ENCODE measurements at regions not wholly inside any gene's neighbourhood (a gene's known extent, or its start where the extent isn't known, plus 50 kb on each side); places are given as distances from the start of the nearest gene placed in this dataset.

DNA sequence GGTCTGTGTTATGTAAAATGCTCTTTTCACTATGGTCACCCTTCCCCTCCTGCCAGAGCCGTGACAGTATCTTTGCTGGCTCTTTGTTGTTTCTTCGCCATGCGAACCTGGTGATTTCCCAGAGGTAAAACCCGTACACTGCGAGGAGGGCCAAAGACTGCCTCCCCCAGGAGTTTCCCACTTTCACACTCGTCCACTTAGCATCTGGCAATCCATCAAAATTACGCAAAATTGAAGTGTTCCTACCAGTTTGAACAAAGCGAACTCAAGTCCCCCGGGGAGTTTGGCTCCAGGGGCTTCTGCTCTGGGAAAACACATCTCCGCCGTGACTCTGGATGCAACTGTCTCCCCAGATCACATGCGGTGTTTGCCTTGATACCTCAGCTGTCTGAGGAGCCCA lies 239.9 kb downstream of the FAM43A start:
- no peak for DNase-seq (ENCODE audit: low read depth in 2 of 2)

DNA sequence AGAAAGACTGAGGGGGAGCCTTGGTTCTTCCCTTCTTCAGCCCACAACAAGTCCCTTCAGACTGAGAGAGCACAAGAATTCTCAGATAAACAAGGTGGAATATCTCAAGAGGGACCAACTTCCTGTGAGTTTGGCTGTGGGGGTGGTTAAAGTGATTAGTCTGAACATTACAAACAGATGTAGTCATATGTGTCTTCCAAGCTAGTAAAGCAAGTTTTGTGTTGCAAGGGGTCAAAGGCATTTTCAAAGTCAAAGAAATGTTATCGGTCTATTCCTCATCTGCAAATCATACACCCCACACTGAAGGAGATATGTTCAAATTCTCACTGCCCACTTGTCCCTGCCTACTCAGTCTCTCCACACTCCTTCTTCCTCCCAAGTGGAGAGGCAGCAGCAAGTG lies 242.5 kb downstream of the FAM43A start:
- DNase-seq (ENCODE audit: low read depth in 2 of 2): no peak

DNA sequence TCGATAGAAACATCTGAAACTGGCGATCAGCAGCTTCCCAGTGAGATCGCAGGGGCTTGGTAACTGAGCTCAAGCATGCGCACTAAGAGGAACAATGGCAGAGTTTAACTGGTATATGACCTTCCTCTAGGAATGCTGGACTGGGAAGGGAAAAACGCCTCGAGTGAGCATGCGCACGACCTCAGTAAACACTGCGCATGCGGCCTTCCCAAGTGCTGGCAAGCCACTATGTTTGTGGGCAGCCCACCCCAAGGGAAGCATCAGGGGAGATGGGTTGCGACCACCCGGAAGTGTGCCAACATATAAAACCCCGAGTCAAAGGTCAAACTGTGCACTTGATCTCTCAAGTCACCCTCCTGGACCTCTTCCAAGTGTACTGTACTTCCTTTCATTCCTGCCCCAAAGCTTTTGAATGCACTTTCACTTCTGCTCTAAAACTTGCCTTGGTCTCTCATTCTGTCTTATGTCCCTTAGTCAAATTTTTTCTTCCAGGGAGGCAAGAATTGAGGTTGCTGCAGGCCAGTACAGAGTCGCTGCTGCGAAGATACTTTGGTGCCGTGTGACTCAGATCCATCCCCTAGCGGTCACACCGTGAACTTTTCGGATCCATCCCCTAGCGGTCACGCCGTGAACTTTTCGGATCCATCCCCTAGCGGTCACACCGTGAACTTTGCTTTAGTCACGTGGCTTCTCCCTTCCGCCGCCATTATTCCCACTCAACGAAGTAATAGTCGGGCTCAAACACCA lies 243.3 kb downstream of the FAM43A start:
- no peak for DNase-seq (ENCODE audit: low read depth in 2 of 2)

DNA sequence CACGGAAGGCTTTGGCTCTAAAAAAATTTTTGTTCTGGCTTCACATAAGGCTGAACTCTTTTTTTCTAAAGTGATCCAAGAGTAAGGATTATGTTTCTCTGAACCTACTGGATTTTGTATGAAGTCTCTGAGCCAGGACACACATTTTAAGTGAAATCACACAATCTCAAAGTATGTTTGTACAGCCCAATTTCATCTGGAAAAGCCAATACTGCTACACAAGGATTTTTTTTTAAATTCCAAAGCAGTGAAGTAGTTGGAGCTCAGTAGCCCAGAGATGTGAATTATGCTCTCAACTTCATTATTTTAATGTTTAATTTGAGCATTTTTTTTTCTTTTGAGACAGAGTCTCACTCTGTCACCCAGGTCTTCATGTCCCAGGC lies 243.9 kb downstream of the FAM43A start:
- DNase-seq (ENCODE audit: low read depth in 2 of 2): no peak

DNA sequence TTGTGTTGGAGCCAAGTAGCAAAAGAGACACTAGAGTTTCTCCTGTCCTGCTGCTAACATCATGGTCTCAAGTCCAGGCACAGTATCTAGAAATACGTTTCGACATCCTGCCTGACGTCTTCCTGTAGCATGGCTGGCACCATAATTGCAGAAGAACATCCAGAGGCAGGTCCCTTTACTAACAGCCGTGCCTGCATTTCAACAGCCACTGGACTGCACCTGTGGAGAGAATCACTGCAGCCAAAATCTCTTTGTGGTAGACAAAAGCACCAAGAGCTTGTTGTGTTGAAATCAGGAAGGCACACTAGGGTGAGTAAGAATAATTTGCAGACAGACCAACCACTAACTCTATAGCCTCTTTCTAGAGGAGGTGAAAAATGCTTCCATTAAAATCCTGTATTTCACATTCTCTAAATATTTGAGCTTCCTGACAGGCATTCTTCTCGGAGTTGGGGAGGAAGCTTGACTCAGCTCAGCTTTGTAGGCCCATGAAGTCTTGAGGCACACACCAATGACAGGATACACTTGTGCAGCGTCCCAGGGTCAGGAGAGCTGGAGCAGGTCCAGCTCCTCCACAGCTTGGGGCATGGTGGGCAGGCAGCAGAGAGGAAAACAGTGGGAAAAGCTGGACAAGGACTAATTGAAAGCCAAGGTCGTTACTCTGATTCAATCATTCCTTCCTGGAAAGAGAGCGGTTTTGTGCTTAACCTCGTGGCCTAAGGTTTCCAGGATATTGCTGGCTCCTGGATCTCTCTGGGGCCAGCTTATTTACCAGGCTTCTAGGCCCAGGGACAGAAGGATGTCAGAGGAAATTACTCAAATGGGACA lies 244.9 kb downstream of the FAM43A start:
- DNase-seq (ENCODE audit: low read depth in 2 of 2): no peak

DNA sequence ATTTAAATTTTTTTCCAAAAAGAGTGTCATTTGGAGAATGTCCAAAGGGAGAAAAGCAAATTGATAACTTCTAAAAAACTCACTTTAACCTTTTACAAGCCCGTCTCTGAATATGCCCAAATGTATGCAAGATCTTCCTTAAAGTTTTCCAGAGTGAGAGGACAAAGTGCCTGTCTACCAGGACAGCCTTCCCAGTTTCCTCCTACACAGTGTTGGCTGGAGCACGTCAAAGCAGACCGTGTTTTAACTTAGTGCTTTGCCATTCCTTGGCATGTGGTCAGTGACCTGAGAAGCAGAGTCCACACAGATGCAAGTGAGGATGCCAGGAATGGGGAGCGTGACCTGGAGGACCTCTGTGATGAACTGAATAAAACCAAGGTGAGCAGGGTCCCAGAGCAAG lies 245.7 kb downstream of the FAM43A start:
- no peak for DNase-seq (ENCODE audit: low read depth in 2 of 2)

DNA sequence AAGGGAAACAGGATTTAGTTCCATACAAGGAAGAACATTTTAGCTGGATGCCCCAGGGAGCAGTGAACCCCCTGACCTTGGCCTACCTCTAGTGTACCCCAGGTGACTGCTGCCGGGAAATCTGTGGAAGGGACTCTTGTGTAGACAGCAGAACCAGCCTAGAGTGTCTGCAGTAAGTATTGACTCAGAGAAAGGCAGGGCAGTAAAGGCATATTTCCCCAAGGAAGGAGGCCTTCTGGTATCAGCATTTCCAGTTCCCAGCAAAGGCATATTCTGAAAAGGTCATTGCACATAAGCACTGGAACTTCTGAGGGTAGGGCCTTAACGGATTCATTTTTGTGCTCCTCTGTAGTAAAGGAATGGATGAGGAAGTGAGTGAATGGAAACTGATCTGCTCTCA lies 246.2 kb downstream of the FAM43A start:
- no peak for DNase-seq (ENCODE audit: low read depth in 2 of 2)

DNA sequence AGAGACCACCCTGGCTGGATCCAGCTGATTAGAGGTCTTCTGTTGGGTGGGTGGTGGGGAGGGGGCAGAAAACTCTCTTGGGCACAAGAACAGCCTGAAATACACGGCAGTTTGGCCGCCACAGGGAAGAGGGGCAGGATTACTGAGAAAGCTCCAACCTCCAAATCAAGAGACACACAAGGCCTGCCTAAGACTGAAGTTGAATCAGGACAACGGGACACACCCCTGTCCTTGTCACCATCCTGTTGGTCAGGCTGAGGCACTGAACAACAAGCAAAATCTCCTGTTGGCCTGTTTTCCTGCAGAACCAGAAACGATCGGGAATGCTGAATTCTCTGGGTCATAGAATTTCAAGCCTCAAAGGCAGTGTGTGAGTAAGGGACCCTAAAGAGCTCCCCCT lies 247.8 kb downstream of the FAM43A start:
- DNase-seq (ENCODE audit: low read depth in 2 of 2): no peak

DNA sequence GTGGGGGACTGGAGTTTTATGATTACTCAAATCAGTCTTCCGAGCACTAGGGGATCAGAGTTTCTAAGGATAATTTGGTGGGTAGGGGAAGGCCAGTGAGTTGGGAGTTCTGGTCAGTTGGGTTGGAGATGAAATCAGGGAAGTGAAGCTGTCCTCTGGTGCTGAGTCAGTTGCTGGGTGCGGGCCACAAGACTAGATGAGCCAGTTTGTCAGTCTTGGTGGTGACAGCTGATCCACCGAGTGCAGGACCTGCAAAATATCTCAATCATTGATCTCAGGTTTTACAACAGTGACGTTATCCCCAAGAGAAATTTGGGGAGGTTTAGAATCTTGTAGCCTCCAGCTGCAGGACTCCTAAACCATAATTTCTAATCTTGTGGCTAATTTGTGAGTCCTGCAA lies 249.4 kb downstream of the FAM43A start:
- DNase-seq (ENCODE audit: low read depth in 2 of 2): no peak

DNA sequence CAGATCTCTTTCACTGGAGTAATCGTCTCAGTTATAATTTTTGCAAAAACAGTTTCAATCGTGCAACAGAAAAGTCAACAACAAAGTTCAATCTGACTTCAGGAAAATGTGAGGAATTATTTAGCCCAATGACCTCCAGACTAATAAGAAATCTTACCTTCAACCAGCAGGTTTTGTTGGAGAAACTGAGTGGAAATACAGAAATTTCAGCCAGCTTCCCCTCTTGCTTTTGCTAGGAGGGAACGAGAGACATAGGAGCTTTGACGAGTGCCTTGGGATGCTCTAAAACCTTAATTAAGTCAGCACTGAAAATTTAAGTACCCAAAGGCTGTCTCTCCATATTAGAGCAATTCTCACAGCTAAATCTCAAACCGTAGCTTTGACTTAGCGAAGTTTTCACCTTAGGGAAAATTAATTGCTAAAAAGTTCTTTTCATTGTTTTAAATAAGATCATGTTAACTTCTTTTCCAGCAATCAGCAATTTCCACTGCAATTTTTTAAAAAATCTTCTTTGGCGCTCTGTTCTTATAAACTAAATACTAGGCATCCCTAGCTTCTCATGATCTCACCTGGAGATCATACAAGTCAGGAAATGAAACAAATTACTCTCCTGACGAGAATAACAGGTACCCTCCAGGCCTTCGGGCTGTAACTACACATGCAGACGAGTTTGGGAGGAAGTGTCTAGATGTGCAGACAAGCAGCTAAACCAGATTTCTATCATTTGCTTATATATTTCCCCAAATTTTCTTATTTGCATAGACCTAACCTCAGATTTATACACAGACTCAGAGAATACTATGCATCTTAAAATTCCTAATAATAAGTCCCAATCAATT lies 250.2 kb downstream of the FAM43A start:
- DNase-seq (ENCODE audit: low read depth in 2 of 2): no peak

DNA sequence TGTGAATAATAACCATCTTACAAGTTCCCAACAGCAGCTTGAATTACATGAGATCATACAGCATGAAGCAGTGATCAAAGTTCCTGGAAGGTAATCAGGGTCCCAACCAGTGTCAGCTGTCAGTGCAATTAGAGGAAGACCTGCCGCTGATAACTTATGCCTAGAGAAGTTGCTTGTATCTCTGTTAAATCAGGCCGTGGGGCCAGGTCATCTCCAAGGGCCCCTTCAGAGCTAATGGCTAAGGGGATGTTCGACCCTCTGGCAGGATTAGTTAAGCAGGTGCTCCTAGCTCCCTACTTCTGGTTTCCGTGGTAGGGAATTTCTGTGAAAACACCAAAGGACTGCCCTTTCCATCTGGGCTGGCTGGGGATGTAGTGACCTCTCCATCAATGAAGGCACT lies 251.0 kb downstream of the FAM43A start:
- DNase-seq (ENCODE audit: low read depth in 2 of 2): no peak

DNA sequence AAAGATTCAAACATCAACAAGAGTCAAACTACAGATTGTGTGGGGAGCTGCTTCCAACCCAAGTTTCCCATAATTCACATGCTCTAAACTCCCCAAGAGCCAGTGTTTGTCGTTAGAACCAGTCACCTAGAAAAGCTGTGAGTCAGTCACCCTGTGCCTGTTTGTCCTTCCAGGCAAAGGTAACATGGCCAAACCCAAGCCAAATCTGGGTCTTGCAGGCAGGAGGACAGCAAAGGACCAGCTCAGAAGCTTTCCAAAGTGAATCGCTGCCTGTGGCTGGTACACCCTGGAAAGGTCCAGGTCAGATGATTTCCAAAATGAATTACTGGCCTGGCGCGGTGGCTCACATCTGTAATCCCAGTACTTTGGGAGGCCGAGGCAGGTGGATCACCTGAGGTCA lies 251.5 kb downstream of the FAM43A start:
- no peak for DNase-seq (ENCODE audit: low read depth in 2 of 2)

DNA sequence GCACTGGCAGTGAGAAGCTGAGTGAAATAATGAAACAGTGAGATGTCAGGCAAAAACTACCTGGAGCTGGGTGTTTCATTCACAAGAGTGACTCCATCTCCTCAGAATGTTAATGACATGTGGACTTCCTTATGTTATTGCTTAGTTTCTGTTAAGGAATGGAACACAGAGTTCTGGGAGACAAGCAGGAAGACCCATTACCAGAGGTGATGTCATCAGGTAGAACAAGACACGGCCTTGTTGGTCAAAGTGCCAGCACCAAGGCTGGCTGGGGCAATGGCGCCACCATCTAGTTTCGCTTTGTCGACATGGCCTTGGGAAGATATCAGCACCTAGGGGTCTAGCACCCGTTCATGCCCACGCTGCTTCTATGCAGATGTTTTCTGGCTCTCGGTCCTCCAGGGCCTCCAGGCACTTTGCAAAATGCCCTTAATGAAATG lies 252.2 kb downstream of the FAM43A start:
- DNase-seq (ENCODE audit: low read depth in 2 of 2): no peak

DNA sequence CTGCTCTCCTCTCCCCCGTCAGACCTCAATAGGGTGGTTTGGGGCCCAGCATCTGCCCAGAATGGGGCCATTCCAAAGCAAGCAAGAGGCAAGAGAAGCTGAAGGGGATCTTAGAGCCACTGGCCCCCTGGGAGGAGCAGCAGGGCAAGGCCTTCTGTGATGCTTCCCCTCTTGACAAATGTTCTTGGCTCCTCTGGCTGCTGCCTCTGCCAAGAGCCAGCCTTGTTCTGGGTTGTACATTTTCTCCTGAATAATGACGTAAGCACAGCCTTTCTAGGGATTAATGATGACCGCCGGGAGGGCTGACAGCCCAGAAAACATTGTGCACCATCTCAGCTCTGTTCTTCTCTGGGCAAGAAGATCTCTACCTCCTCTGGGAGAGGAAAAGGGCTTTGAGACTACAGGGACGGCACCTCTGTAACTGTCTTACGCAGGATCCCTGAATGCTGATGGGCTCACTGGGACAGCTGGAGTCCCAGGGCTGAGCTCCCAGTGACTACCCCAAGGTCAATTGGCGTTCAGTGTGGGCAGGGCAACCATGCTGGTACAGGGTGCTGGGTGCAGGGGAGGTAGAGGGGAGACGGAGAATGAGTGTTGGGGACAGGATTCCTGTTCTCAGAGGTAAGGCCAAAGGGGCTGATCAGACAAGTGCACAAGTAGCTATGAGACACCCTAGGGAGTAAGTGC lies 253.3 kb downstream of the FAM43A start:
- no peak for DNase-seq (ENCODE audit: low read depth in 2 of 2)

DNA sequence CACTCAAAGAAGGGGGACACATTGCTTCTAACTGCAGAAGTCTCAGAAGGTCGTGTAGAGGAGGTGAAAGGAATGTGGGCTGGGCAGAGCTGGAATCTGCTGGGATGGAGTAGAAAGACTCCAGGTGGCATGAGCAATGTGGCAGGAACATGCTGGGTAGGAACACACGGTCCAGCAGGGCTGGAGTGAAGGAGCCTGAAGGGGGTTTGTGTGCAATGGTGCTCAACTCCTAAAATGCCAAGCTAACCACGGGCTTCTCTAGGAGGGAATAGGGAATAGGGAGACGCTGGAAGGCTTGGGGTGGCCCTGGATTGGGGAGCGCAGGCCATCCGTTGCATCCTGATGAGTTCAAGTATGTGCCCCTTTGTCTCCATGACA lies 253.8 kb downstream of the FAM43A start:
- DNase-seq (ENCODE audit: low read depth in 2 of 2): no peak

DNA sequence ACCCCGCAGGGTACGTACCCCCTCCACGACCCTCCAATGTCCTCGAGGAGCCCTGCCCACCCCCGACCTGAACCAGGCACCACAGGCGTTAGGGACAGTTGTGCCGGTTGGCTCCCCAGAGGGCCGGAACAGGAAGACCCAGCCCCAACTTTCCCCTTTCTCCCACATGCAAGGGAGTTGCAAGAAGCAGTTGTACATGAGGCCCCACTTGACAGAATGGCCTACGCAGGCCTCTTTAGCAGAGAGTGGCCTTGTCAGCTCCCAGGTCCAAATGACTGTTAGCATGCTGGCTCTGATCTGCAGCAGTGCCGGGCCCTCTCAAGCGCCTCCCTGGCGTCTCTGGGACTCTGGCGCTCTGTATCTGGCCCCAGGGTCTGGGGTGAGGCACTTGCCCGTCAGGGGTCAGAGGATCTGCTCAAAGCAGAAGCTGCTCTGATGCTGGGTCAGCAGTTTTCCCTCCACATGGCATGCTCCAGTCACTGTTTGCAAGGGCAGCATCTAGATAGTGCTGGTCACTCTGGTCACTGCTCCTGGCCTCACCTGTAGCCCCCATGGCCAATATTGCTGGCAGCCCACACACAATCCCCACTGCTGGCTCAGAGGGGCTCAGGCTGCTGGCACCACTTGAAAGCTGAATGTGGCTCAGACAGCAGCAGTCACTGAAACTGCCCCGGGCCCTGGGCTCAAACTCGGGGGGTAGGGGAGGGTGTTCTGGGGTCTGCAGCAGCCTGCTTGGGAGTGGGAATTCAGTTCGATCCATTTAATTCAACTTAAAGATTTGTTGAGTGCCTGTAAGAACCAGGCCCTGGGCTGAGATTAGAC lies 254.5 kb downstream of the FAM43A start:
- DNase-seq (ENCODE audit: low read depth in 2 of 2): no peak

DNA sequence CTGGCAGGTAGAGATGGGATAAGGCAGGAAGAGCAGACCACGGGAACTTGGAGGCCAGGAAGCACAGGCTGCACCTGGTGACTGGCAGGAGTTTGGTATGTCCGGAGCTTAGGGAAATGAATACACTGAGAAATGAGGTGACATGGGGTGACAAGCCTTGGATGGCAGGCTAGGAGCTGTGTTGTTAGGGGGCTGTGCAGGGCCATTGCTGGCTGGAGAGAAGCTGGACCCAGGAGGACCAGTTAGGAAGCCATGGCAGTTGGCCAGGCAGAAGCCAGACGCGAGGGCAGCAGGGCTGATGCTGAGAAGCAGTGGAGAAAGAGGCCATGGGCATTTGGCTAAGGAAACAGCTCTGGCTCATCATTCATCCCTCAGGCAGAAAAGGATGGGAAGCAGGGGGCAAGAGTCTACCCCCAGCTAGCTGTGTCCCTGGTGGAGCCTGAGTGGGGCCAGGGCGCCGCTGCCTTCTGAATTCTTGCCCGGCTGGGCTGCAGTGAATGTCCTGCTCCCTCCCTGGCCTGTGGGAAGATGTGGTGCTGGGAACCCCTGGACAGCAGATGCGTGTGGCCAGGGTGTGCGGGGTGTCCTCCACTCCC lies 255.8 kb downstream of the FAM43A start:
- no peak for DNase-seq (ENCODE audit: low read depth in 2 of 2)

DNA sequence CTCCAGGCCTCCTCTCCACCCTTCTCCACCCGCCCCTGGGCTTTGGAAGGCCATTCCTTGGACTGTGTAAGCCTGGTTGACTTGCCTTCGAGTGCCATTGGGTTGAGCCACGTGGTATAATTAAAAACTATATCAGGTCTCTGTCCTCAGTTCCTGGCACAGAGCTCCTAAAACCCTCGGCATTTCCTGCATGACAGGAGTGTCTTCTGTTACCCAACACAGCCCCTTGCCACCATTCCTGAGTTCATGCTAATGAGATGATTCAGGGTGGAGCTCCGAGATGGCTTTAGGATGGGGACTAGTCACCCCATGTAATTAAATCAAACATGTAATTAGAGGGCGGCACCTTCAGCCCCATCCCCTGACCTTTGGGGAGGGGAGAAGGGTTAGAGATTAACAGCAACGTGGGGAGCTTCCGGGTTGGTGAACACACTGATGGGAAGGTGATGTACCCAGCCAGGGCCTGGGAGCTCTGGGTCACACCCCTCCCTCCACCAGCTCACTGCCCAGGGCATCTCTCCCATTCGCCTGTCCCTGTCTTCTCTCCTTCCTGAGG lies 256.4 kb downstream of the FAM43A start:
- DNase-seq (ENCODE audit: low read depth in 2 of 2): no peak

DNA sequence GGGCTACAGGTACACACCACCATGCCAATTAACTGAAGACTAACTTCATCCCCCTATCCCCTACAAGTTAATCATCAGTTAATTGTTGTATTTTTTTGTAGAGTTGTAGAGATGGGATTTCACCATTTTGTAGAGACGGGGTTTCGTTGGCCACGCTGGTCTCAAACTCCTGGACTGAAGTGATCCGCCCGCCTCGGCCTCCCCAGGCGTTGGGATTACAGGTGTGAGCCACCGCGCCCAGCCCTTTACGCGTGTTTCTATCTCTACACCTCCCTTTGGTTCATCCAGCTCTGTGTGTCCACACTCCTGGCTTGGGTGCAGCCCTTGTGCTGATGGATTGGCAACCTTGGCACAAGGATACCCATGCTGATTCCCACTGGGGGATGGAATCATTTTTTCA lies 258.8 kb downstream of the FAM43A start:
- no peak for DNase-seq (ENCODE audit: low read depth in 2 of 2)

DNA sequence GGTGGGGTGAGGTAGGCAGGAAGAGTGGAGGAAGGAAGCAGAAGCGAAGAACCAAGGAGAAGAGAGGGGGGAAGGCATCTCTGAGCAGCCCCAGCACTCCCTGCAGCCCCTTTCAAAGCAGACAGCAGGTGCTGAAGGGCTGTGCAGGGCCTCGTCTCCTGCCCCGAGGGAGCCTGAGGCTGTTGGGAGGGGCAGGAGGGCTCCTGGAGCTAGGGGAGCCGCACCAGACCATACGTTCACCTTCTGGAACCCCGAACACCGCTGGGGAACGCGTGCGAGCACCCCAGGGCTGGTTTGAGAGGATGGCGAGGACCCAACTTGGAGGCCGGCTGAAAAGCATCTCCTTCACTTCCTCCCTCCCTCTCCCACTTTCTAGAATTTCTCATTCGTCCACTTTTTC lies 259.8 kb downstream of the FAM43A start:
- no peak for DNase-seq (ENCODE audit: low read depth in 2 of 2)
